ENCODE measurements at regions not wholly inside any gene's neighbourhood (a gene's known extent, or its start where the extent isn't known, plus 50 kb on each side); places are given as distances from the start of the nearest gene placed in this dataset.

GRCh38 chr15:37181339-37181738, 81.0 kb upstream of the MEIS2 start:
- no peak for TF ChIP-seq CTCF (IDR thresholded peaks at IDR 0.05)
- TF ChIP-seq EZH2phosphoT487 (IDR thresholded peaks at IDR 0.05), result no peak
- no peak for TF ChIP-seq EZH2 (IDR thresholded peaks at IDR 0.05)

Measured in neural progenitor cell (in vitro differentiated cells).